ENCODE measurements at regions not wholly inside any gene's neighbourhood (a gene's known extent, or its start where the extent isn't known, plus 50 kb on each side); places are given as distances from the start of the nearest gene placed in this dataset.

GRCh38 chr1:198908995-198909394 is 270.2 kb downstream of the PTPRC start:
- ChIA-PET POLR2A (no interaction called here), CTCF (no interaction called here)
- DNase-seq (ENCODE audit: extremely low spot score), result no peak
- TF ChIP-seq, protein P1, sequence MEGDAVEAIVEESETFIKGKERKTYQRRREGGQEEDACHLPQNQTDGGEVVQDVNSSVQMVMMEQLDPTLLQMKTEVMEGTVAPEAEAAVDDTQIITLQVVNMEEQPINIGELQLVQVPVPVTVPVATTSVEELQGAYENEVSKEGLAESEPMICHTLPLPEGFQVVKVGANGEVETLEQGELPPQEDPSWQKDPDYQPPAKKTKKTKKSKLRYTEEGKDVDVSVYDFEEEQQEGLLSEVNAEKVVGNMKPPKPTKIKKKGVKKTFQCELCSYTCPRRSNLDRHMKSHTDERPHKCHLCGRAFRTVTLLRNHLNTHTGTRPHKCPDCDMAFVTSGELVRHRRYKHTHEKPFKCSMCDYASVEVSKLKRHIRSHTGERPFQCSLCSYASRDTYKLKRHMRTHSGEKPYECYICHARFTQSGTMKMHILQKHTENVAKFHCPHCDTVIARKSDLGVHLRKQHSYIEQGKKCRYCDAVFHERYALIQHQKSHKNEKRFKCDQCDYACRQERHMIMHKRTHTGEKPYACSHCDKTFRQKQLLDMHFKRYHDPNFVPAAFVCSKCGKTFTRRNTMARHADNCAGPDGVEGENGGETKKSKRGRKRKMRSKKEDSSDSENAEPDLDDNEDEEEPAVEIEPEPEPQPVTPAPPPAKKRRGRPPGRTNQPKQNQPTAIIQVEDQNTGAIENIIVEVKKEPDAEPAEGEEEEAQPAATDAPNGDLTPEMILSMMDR (IDR thresholded peaks at IDR 0.05; ENCODE audit: control extremely low read depth, extremely low read depth, low read depth, missing control alignments), result no peak

GRCh38 chr1:198909973-198910372 is 271.1 kb downstream of the PTPRC start:
- POLR2A ChIA-PET, result no interaction called here
- TF ChIP-seq, protein P1 (IDR thresholded peaks at IDR 0.05; ENCODE audit: control extremely low read depth, extremely low read depth, low read depth, missing control alignments), result no peak
- CTCF ChIA-PET, result interaction anchor here (0.7 kb wide), 1 partner anchor 8 kb away, joined by 3 read pairs; no protein-coding TSS in a partner anchor
- no peak for DNase-seq (ENCODE audit: extremely low spot score)

DNA sequence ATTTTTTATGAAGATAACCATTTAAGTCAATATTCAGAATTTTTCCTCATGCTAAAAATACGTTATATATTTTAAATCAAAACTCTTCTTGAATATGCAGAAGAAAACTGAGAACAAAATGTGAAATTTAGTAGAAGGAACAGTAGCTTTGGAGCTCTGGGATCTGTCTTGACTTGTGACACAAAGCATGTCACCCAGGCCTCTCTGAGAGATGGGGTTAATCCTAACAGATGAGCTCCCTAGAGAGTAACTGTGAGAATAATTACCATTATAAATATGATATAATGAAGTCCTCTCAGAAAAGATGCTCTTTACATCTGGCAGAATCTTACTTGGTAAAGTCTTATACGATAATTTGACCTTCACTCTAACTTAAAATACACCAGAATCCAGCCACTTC is 272.0 kb downstream of the PTPRC start:
- ChIA-PET POLR2A (no interaction called here), CTCF (interaction anchor here (0.8 to 1.2 kb wide), 3 partner anchors 9 to 164 kb away, joined by 3 read pairs; no protein-coding TSS in a partner anchor)
- DNase-seq (ENCODE audit: extremely low spot score), result no peak
- TF ChIP-seq, protein P1 (IDR thresholded peaks at IDR 0.05; ENCODE audit: control extremely low read depth, extremely low read depth, low read depth, missing control alignments), result no peak

GRCh38 chr1:198912046-198912445 is 273.2 kb downstream of the PTPRC start:
- ChIA-PET CTCF (interaction anchor here (0.8 to 0.9 kb wide), 2 partner anchors 10 to 331 kb away, joined by 3 read pairs; no protein-coding TSS in a partner anchor), POLR2A (no interaction called here)

DNA sequence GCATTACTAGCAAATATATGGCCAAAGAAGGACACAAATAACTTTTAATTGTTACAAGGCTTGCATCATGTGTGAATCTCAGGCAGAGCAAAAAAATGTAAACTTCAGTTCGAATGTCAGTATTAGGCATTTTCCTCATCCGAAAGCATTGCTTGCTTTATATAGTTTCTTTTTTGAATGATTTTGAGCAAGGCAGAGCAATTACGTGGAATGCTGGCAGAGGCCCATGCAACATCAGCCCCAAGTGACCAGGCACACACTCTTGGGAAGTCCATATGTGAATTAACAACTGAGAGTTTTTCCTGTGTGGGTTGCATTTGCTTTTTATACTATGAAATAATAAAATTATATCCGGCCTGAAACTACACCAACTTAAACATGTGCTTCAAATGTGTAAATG is 274.8 kb downstream of the PTPRC start:
- POLR2A ChIA-PET, result no interaction called here
- DNase-seq (ENCODE audit: extremely low spot score), result no peak
- CTCF ChIA-PET, result no interaction called here
- TF ChIP-seq, protein P1 (IDR thresholded peaks at IDR 0.05; ENCODE audit: control extremely low read depth, extremely low read depth, low read depth, missing control alignments), result no peak

More at GRCh38 chr1:198912046-198912445, 273.2 kb downstream of the PTPRC start:
- no peak for DNase-seq (ENCODE audit: extremely low spot score)
- TF ChIP-seq, protein P1 (IDR thresholded peaks at IDR 0.05; ENCODE audit: control extremely low read depth, extremely low read depth, low read depth, missing control alignments), result no peak

DNA sequence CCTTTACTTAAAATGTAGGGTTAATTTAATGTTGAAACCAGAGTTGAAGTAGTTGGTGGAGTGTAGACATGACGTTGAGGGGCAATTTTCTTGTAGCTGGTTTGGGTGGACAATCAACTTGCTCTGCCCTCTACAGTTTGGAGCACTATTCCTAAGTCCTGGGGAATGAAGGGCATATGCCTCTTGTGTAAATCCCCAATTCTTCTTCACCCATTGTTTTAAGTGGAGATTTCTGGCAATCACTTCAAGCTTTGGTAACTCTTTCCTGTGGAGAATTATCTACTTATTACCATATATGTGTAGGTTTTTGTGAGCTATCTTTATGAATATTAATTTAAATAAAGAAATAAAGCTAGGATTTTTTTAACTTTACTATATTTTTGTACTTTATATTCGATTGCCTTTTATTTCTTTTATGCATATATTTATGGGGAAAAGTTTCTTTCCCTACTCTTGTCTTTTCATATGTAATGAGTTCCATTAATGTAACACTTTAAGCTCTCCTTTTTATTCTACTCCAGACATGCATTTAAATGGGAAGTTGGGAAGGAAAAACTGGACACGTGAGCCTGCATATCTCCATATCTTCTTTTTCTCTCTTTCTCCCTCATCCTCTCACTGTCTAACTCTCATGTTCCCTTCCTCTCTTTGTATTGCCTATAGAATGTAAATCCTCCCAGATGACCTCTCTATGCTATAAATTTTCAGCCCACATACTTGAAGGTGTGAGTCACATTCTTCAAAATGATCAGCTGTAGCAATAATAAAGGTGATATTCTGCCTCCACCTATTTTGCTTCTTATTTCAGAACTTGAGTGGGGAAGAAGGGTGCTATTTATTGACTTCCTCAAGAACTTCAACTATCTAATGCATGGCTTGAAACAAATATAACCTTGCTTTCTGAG is 276.7 kb downstream of the PTPRC start:
- TF ChIP-seq, protein P1 (IDR thresholded peaks at IDR 0.05; ENCODE audit: control extremely low read depth, extremely low read depth, low read depth, missing control alignments), result no peak
- POLR2A ChIA-PET, result no interaction called here
- no peak for DNase-seq (ENCODE audit: extremely low spot score)
- CTCF ChIA-PET, result interaction anchor here (1.0 to 1.6 kb wide), 3 partner anchors 9 to 332 kb away, joined by 3 to 5 read pairs (median 3); no protein-coding TSS in a partner anchor
